KG1 (cell line): ENCODE measurements at regions not wholly inside any gene's neighbourhood (a gene's known extent, or its start where the extent isn't known, plus 50 kb on each side); places are given as distances from the start of the nearest gene placed in this dataset.
"Not testable (repeated sequence)": the region's sequence is repeated elsewhere in the genome, so short reads cannot be mapped to it uniquely, and the experiment has no call there.

Experiments
- DNase-seq: peaks from one replicate; lab custom pipeline; 2025; lab: John Stamatoyannopoulos, UW

DNA sequence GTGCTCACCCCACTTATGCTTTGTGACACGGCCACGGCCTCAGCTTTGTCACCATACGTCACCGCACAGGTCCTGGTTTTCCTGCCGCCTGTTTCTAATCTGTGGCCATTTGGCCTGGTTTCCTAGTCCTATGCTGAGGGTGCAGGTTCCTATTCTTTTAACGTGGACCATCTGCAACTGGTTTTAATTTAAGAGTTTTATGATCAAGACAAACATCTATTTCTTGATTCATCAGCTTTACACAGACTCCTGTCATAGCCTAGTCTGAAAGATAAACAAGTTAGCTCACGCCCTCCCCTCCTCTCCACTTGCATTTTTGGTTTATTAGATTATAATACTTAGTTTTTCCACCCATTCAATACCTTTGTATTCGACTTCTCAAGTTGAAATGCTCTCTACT, 97.5 kb upstream of the RPS6KA2 start:
- DNase-seq, result no peak

DNA sequence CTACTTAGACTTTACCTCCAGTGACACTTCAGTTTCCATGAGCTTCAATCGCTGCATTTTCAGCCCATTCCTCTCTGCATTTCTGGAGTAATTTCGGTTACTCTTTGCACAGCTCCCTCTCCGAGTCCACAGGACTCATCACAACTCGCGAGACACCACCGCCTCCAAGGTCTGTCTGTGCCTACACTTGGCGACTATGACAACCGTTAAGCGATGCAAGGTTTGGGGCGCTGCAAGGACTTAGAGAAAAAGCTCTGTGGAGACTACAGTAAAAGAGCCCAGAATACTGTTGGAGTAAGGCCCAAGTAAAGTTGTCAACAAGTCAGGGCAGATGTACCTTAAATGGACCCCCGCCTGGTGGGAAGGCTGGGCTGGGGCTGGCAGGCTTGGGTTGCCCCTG, 95.7 kb upstream of the RPS6KA2 start:
- DNase-seq, result no peak

DNA sequence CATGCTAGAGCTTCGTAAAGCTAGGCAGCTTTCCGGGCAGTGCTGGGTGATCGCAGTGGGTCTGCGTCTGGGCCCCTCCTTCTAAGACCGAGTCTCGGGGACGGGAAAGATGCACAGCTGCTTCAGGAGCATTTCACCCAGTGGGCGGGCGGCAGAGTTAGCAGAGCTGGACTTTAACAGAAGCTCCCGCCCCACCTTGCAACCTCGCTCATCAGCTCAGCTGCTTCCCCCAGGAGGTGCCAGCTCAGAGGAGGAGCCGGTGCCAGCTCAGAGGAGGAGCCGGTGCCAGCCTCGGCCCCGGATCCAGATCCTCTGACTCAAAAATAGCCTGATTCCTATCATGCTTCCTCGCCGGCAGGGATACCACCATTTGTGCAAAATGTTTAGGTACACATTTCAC, 94.5 kb upstream of the RPS6KA2 start:
- no peak for DNase-seq

DNA sequence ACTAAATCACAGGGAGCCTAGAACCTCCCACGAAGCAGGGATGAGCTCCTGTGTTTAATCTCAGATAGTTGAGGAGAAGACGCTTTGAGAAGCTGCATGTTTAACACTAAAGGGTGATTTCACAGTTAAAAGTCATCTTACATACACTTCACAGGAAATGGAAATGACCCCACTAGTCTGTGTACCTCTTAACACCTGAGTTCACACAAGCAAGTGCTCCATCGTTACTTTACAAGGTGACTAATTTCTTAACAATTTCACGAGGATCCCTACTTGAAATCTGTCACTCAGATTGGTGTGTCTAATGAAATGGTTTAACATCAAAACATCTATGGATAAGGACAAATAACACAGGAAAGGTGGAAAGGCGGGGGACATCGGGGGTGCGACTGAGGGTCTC, 93.8 kb upstream of the RPS6KA2 start:
- no peak for DNase-seq

DNA sequence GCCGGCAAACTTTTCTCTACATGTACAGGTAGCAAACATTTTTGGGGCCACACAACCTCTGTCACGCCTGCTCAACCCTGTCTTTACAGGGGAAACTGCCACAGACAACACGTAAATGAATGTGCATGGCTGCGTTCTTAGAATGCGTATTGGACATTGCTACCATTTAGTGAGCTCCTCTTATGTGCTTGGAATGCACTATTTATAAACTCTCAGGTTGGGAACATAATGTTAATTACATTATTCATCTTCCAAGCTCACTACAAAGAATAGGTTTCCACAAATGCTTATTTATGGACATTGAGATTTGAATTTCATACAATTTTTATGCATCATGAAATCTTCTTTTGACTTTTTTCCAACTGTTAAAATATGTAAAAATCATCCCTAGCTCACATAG, 92.0 kb upstream of the RPS6KA2 start:
- DNase-seq, result no peak

DNA sequence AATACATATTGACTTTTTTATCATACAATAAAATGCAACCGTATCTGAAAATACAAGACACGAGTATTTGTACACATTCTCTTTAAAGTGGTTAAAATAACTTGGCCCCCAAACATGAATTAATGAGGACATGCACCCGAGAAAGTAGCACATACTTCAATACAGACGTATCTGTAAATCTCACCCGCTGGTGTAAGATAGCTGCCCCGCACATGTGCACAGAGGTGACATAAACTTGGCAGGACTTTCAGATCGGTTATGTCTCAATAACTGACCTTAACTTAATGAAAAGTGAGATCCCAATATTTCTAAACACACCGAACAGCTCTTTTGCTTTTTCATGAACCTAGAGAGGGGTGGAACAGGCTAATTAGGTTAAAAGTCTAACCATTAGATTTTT, 91.5 kb upstream of the RPS6KA2 start:
- no peak for DNase-seq

DNA sequence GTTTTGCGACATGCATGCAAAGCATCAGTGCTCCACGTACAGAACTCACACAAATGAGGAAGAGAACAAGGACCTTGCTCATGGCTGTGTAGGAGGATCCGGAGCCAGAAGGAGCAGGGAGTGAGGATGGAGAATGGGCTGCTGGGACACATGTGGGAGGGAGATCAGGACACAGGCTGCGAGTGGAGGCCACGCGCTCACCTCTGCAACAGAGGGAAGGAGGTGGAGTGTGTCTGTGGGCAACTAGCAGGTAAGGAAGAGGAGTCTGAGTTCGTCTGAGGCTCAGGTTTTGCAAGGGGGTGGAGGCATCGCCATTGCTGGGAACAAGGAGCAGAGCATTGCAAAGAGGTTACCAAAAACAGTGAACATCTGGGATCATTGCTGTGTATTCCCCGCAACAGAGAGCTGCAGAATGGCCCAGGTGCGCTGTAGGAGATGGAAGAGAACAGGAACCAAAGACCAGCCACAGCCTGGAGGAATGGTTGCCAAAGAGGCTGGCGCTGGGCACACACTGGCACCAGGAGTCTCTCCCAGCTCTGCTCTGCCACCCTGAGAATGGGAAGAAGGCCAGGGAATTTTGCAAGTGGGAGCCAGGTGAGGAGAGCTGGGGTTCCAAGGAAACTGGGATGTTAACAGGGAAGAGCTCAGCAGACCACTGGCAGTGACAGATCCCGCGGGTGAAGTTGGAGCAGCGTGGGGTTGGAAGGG, 90.0 kb upstream of the RPS6KA2 start:
- no peak for DNase-seq

DNA sequence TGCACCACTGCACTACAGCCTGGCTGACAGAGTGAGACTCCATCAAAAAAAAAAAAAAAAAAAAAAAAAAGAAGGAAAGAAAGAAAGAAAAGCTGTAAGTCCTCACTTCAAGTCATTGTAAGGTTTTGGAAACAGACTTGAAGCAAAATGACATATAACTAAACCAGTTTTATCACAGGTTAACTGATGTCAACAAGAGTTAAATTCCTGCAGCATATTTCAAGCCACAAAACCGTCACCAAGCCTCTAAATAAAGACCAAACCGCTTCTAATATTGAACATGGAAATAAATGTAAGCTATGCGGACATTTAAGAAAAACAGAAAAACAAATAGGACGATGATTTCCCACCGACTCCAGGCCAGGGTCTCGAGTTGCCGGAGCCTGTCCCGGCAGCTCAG, 88.9 kb upstream of the RPS6KA2 start:
- no peak for DNase-seq

DNA sequence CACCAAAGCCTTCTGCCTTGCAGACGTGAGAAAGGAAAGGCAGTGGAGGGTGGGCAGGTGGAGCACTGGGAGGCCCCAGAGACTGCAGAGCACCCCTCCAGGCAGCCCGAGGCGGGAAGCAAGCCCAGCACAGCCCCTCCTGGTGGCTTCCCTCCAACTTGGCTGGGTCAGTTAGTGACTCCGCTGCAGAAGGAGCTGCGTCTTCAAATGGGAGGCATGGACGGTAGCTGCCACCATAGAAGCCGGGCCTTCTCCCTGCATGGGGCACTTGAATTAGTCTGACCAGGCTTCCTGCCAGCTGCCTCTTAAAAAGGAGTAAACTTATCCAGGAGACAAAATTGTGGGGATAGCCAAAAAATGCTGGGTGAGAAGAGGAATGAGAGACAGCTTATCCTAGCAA, 88.0 kb upstream of the RPS6KA2 start:
- no peak for DNase-seq

DNA sequence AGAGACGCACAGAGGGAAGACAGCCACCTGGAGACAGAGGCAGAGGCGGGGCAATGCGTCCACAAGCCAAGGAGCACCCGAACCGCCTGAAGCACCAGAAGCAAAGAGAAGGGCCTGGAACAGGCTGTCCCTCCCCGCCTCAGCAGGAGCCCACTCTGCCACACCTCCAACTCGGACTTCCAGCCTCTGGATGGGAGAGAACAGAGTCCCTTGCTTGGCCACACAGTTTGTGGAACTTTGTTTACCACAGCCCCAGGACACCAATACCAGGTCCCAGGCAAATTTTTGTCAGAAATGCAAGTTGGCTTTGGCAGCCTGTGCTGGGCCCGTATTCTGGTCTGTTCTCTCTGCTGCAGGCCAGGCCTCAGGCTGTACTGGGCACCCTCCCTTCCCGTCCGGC, 87.5 kb upstream of the RPS6KA2 start:
- DNase-seq, result no peak

DNA sequence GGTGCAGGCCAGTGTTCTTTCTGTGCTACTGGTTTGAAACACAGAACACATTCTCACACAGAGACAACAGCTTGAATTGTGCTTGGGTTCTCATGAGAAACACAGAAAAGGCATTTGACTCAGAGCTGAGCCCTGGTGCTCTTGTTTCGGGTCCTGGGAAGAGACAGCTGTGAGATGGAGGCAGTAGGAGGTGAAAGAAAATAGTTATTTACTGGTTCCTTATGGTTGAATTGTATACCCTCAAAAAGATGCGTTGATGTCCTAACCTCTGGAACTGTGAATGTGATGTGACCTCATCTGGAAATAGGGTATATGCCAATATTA, 87.1 kb upstream of the RPS6KA2 start:
- no peak for DNase-seq

DNA sequence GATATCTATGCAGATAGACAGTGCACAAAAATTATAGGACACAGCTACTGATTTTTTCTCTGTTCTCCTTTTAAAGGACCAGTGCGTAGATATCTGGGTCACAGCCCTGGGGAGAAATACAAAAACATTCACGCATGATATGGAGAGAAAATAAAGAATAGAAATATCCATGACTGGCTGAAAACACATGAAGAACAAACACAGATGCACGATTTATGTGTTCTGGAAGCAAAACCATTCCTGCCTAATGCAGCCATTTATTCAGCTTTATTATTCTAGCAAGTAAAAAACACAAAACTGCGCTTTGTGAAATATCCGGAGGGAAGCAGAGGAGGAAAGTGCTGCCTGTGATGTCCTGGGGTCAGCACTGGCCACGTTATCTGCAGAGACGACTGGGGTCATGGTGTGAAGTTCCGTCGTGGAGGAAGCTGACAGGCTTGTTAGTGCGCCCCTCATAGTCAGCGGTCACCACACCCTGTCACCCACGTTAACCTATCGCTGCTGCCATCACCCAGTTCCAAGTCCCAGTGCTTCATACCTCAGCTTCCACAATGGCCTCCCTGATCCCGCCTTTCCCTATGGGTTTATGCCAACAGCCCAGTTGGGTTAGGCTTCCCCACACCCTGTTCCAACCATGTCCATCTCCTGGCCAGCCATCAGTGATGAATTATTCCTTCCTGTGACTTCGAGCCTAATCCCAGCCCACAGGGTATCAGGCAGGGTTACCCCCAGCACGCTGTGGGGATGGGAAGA, 86.6 kb upstream of the RPS6KA2 start:
- DNase-seq, result no peak

DNA sequence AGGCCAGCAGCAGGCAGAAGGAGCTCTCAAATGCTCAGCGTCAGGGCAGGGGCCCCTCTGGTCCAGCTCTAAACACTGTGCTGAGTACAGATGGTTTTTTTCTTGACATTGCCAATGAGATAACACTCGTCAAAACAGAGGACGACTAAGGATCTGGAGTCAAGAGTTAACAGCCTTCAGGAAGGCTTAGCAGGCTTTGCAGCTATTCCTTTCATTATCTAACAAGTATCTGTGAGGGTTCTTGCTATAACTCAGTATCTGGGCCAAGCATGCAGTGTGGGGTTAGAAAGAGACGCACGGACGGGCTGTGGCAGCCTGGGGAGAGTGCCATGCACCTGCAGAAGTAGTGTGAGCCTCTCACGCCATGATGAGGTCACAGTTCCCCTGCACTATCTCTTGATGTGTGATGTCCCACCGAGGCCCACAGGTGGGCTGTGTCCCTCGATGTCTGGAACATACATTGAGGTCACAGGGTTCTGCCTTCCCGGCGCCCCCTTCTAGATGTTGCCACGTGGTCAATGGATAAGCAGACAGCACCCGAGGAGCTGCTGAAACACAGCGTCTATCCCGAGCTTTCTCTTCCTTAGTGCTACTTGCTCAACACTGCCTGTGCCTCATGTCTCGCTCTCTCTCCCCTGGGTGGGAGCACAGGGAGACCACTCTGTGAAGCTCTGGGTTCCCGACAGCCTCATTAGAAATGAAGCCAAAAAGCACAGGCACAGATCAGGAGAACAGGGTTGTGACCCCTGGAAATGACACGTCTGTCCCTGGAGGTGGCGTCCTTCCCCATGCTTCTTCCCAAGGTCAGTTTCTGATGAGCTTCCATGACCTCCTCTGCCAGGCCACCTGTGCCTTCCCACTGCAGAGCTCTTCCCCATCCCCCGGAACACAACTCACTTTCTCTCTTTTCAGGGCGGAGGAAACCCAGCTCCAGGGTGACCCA, 85.5 kb upstream of the RPS6KA2 start:
- no peak for DNase-seq

DNA sequence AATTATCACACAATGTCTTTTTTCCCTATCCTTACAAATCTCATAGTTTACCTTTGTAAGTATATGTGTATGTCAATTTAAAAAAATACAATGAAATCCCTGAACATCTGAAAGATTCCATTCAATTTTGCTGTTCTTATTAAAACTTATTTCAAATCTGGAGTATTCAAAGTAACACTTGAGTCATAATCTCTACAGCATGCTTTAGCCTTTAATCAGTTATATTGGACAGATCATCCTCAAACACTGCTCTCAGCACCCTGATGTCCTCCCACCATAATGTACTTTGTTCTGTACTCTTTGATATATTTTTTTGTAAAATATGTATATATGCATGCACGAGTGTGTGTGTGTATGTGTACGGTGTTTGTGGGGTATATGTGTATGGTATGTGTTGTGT, 83.0 kb upstream of the RPS6KA2 start:
- DNase-seq, result no peak

DNA sequence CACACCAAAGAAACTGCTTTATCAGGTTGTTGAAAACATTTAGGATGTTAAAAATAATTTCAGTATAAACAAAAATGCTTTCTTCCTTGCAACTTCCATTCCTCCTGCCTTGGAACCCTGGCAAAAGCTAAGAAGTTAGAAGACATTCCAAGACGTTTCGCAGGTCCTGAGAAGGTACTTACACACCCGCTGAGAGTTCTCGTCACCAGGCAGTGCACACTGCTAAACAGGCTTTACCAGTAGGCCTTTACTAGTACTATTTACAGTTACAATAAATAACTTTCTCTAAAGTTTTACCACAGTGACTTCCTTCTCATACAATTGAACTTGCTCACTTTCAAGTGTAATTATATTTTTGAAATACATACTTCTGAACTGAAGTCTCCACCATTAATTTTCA, 81.4 kb upstream of the RPS6KA2 start:
- no peak for DNase-seq

DNA sequence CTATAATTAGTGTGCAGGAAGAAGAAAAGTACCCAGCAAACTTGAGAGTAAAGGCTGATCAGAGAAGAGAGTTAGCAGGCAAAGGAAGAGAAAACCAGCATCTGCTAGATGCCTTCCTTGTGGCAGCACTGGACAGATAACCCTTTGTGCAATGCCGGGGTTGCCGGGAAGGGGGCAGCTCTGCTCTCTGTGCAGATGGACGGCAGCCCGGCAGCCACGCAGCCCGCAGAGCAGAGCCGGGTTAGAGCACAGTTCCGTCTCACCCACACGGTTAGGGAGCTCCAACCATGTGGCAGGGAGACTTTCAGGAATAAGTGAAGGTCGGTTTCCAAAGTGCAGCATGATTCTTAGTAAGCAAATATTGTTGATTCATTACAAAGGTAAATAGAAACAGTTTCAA, 80.0 kb upstream of the RPS6KA2 start:
- no peak for DNase-seq

DNA sequence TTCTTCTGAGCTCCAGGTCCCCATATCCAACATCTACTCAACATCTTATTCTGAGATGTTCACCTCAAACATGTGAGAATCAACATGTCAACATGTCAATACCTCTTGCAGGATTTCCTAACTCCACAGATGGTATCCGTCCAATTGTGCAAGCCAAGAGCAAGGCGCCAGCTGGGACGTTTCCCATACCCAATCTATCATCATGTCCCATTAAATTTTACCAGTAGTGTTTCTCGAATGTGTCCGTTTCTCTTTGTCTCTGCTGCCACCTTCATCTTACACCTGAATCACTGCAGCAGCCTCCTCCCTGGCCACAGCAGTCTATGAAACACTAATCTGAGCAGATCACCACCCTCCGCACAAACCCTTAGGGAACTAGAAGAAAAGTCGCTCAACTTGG, 78.0 kb upstream of the RPS6KA2 start:
- DNase-seq, result no peak

DNA sequence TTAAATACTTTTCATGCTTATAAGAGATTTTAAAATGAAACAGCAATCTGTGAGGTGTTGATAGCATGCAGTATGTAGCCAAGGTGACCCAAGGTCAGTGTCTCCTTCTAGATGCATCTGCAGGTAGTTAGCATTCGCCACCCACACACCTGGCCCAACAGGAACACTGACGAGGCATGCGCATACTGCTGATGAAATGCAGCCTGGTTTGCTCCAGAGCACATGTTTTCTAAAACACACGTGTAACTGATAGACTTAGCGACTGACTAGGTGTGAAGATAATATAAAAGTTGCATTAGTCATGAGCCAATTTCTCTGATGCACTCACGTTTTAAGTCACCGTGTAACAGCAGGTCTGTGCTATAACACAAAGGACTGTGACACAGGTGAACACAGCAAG, 77.1 kb upstream of the RPS6KA2 start:
- DNase-seq, result no peak

DNA sequence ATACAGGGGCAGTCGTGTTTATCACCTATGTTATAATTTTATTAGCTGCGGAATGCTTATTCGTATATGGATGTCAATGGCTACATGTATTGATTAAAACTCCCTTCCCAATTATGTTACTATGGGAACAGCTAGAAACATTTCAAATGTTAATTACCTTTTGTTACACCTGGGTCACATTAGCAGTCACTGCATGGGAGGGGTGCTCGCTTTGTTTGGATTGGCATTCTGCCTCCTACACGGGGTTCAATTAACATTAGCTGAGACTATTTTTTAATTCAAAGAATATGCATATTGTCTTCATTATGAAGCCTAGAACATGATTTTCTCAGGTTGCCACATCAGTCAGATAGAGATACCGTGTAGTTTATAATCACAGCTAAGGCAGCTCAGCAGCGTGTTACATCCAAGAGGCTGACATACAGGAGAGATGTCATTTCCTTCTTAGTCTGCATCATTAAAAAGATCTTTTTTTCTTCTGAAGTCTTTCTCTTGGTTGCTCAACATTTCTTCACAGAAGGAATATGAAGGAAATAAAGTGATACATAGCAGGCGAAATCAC, 76.2 kb upstream of the RPS6KA2 start:
- no peak for DNase-seq

DNA sequence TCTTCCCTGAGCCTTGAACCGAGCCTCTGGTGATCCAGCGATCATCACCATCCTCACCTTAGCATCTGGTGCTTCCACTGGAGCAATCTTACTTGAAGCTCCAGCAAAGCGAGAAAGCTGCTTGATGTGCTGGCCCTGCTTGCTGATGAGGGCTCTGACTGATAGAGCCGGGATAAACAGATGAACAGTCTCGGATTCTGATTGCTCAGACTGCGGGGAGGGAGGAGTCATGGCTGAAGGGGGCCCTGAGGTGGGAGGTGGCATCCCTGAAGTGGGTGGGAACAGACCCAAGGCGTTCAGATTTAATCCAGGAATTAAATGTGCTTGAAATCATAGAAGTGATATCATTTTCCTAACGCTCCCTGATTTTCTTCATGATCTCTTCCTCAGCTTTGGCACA, 74.4 kb upstream of the RPS6KA2 start:
- DNase-seq, result not testable (repeated sequence)

DNA sequence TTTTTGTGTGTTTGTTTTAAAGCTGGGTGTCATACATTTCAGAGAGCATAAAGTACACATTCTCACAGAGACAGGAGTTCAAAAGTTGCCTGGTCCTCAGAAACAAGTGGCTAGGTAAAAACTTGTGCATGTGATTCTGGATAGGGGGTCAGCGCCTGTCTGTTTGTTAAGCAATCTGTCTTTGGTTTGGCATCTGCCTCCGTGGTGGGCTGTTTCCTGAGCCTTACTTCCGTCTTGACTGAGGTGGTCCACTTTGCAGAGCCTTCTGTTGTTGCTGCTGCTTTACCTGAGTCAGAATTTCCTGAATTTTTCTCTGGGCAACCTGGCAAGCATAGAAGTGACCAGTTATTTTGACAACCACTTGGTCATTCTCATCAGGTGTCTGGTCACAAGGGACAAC, 73.8 kb upstream of the RPS6KA2 start:
- not testable (repeated sequence) for DNase-seq

DNA sequence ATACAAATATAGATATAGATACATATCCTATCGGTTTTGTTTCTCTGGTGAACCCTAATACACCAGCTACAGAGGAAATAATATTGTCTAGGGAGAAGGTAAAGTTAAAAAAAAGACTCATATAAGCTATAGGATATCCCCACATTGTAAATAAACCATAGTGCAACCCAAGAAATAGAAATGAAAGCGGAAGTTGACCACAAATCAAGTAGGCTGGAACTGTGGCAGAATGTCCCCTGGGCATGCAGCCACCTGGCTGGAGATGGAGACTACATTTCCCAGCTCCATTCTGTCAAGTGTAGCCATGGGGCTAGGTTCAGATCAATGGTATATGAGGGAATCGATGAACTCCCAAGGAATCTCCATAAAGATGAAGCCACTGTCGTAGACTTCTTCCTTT, 70.1 kb upstream of the RPS6KA2 start:
- no peak for DNase-seq

DNA sequence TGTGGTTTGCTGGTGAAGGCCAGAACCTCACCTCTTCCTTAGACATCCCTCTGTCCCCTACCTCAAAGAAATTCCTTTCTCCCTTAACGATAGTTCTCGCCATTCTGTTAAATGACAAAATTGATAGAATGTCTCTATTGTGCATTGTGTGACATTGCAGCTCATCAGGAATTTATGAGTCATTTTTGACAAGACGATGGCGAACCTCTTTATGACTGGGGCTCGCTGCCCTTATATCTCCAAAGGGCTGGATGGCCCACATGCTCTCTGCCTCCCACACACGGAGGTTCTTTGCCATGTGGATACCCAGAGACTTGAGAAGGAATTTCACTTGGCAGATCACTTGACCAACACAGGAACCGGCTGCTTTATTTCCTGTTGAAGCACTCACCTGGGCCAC, 66.8 kb upstream of the RPS6KA2 start:
- no peak for DNase-seq
